ENCODE measurements at regions not wholly inside any gene's neighbourhood (a gene's known extent, or its start where the extent isn't known, plus 50 kb on each side); places are given as distances from the start of the nearest gene placed in this dataset.

DNA sequence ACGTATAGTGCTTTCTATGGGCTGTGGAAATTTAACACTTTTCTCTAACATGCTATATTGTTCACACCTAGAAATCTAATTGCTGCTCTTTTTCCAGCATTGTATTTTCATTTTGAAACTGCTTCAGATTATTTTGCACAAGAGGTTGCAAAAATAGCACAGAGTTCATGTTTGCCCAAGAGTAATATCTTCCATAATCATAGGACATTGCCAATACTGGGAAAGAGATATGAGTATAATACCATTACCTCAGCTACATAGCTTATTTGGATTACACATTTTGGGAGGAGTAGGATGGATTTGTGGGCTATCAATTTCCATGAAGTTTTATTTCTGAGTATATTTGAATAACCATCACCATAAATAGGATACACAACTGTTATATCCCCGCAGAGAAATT lies 717.1 kb downstream of the CDH9 start:
- Histone ChIP-seq H3K4me2 (ENCODE audit: low read depth, low read length) (no peak overlapping the region), H3K4me3 (ENCODE audit: low read length) (no peak overlapping the region), H3F3A (ENCODE audit: insufficient read depth, low read length) (no peaks in the 10 kb centered on the region), H3K79me2 (ENCODE audit: low read length) (no peaks in the 10 kb centered on the region), H3K4me1 (ENCODE audit: low read length) (no peaks in the 10 kb centered on the region), H2AFZ (ENCODE audit: low read length) (no peak overlapping the region), H3K27ac (ENCODE audit: low read length) (no peak overlapping the region), H4K20me1 (ENCODE audit: insufficient read depth, low read length) (no peaks in the 10 kb centered on the region), H3K27me3 (replicated peaks; ENCODE audit: insufficient read depth, low read length) (no peaks in the 10 kb centered on the region), H3K9me3 (replicated peaks; ENCODE audit: insufficient read depth, low read length) (no peaks in the 10 kb centered on the region), H3K9ac (ENCODE audit: low read length) (no peak overlapping the region), H3K36me3 (replicated peaks; ENCODE audit: insufficient read depth, low read length) (no peaks in the 10 kb centered on the region), H3K9me2 (replicated peaks; ENCODE audit: insufficient read depth, low read length) (no peaks in the 10 kb centered on the region)
- TF ChIP-seq, protein P1, sequence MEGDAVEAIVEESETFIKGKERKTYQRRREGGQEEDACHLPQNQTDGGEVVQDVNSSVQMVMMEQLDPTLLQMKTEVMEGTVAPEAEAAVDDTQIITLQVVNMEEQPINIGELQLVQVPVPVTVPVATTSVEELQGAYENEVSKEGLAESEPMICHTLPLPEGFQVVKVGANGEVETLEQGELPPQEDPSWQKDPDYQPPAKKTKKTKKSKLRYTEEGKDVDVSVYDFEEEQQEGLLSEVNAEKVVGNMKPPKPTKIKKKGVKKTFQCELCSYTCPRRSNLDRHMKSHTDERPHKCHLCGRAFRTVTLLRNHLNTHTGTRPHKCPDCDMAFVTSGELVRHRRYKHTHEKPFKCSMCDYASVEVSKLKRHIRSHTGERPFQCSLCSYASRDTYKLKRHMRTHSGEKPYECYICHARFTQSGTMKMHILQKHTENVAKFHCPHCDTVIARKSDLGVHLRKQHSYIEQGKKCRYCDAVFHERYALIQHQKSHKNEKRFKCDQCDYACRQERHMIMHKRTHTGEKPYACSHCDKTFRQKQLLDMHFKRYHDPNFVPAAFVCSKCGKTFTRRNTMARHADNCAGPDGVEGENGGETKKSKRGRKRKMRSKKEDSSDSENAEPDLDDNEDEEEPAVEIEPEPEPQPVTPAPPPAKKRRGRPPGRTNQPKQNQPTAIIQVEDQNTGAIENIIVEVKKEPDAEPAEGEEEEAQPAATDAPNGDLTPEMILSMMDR (IDR thresholded peaks at IDR 0.05; ENCODE audit: low read length) = no peak
- TF ChIP-seq EZH2 (optimal IDR thresholded peaks at IDR 0.05; ENCODE audit: low read depth, low read length) (no peak), EZH2phosphoT487 (IDR thresholded peaks at IDR 0.05; ENCODE audit: low read length) (no peak)
- DNase-seq = no peak

DNA sequence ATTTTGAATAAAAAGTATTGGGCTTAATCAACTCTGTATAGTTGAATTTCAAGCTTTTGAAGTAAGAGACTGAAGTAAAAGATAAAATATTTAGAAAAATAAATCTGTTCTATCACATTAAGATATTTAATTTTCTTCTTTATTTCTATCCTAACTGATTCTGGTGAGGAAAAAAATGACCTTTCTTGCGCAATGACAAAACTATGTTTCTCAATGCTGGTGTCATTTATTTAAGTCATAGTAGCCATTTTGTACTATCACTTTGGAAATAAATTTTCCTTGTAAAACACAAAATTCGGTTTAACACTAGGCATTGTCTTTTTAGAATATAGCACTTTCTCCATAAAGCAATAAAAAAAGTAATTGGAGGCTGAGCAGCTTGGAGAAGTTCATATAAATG lies 728.0 kb downstream of the CDH9 start:
- H3K4me3 ChIP-seq (ENCODE audit: low read length) = no peak overlapping the region
- no peak overlapping the region for H3K4me2 ChIP-seq (ENCODE audit: low read depth, low read length)
- DNase-seq = no peak
- H3K9me3 ChIP-seq (replicated peaks; ENCODE audit: insufficient read depth, low read length) = no peaks in the 10 kb centered on the region
- TF ChIP-seq, protein P1 (IDR thresholded peaks at IDR 0.05; ENCODE audit: low read length) = no peak
- TF ChIP-seq EZH2 (optimal IDR thresholded peaks at IDR 0.05; ENCODE audit: low read depth, low read length) (no peak), EZH2phosphoT487 (IDR thresholded peaks at IDR 0.05; ENCODE audit: low read length) (no peak)
- no peaks in the 10 kb centered on the region for H3K4me1 ChIP-seq (ENCODE audit: low read length)
- no peak overlapping the region for H3K9ac ChIP-seq (ENCODE audit: low read length)
- no peak overlapping the region for H2AFZ ChIP-seq (ENCODE audit: low read length)
- no peaks in the 10 kb centered on the region for H3K36me3 ChIP-seq (replicated peaks; ENCODE audit: insufficient read depth, low read length)
- no peaks in the 10 kb centered on the region for H3K27me3 ChIP-seq (replicated peaks; ENCODE audit: insufficient read depth, low read length)
- H3K79me2 ChIP-seq (ENCODE audit: low read length) = no peaks in the 10 kb centered on the region
- H3K27ac ChIP-seq (ENCODE audit: low read length) = no peak overlapping the region
- H4K20me1 ChIP-seq (ENCODE audit: insufficient read depth, low read length) = no peaks in the 10 kb centered on the region
- no peaks in the 10 kb centered on the region for H3F3A ChIP-seq (ENCODE audit: insufficient read depth, low read length)
- H3K9me2 ChIP-seq (replicated peaks; ENCODE audit: insufficient read depth, low read length) = no peaks in the 10 kb centered on the region

DNA sequence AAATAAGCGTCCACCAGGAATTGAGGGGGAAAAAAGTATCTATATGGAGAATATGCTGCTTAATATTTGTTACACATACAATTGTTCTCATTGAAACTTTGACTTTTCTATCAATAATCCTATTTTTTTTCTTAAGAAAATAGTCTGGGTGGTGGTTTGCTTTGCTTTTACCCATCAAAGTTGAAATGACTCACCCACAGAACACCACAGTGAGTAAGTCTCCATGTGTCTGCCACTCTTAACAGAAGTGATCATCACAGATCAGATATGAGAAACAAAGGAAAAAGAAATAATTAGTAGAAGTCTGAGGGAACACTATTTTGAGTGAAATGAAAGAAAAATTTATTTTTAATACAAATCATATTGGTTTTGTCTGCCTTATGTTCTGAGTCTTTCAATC lies 742.8 kb downstream of the CDH9 start:
- TF ChIP-seq, protein P1 (IDR thresholded peaks at IDR 0.05; ENCODE audit: low read length) = no peak
- TF ChIP-seq EZH2 (optimal IDR thresholded peaks at IDR 0.05; ENCODE audit: low read depth, low read length) (no peak), EZH2phosphoT487 (IDR thresholded peaks at IDR 0.05; ENCODE audit: low read length) (no peak)

More for the DNA sequence above, 742.8 kb downstream of the CDH9 start:
- H3K4me2 ChIP-seq (ENCODE audit: low read depth, low read length) = no peak overlapping the region
- H3K9me2 ChIP-seq (replicated peaks; ENCODE audit: insufficient read depth, low read length) = no peaks in the 10 kb centered on the region
- no peaks in the 10 kb centered on the region for H3F3A ChIP-seq (ENCODE audit: insufficient read depth, low read length)
- no peaks in the 10 kb centered on the region for H3K79me2 ChIP-seq (ENCODE audit: low read length)
- H3K4me3 ChIP-seq (ENCODE audit: low read length) = no peak overlapping the region
- no peak overlapping the region for H3K9ac ChIP-seq (ENCODE audit: low read length)
- no peaks in the 10 kb centered on the region for H3K9me3 ChIP-seq (replicated peaks; ENCODE audit: insufficient read depth, low read length)
- H3K27me3 ChIP-seq (replicated peaks; ENCODE audit: insufficient read depth, low read length) = no peaks in the 10 kb centered on the region
- no peaks in the 10 kb centered on the region for H3K4me1 ChIP-seq (ENCODE audit: low read length)
- no peak for DNase-seq
- H3K27ac ChIP-seq (ENCODE audit: low read length) = no peak overlapping the region
- no peaks in the 10 kb centered on the region for H4K20me1 ChIP-seq (ENCODE audit: insufficient read depth, low read length)
- H3K36me3 ChIP-seq (replicated peaks; ENCODE audit: insufficient read depth, low read length) = no peaks in the 10 kb centered on the region; the same call in 1 of the 2 replicates
- no peak overlapping the region for H2AFZ ChIP-seq (ENCODE audit: low read length)

Data from MM.1S (cell line).